Type B pancreatic cell (in vitro differentiated cells): ENCODE measurements at regions not wholly inside any gene's neighbourhood (a gene's known extent, or its start where the extent isn't known, plus 50 kb on each side); places are given as distances from the start of the nearest gene placed in this dataset.

ENCODE experiments used
- DNase-seq: peaks from one replicate; pipeline ENCODE4 v3.0.0; 2021; ENCODE audit warnings: mixed read lengths; ENCODE audit not compliant: unreplicated experiment; ENCODE audit errors: extremely low spot score
- H3K27ac Mint-ChIP-seq: 2 replicates; pipeline ENCODE4 v1.8.0; 2021; ENCODE audit warnings: mild to moderate bottlenecking, mixed read lengths
- H3K27me3 Mint-ChIP-seq: 2 replicates; pipeline ENCODE4 v1.8.0; 2021; ENCODE audit warnings: mixed read lengths
- H3K36me3 Mint-ChIP-seq: 2 replicates; pipeline ENCODE4 v1.8.0; 2021; ENCODE audit warnings: mixed read lengths
- H3K4me1 Mint-ChIP-seq: one replicate; pipeline ENCODE4 v1.8.0; 2021; ENCODE audit warnings: mixed read lengths; ENCODE audit not compliant: unreplicated experiment
- H3K4me3 Mint-ChIP-seq: 2 replicates; pipeline ENCODE4 v1.8.0; 2021; ENCODE audit warnings: mild to moderate bottlenecking, mixed read lengths
- H3K9me3 Mint-ChIP-seq: 2 replicates; pipeline ENCODE4 v1.8.0; 2021; ENCODE audit warnings: mixed read lengths
- TF ChIP-seq, protein P1 (sequence below): fragments of 200-600 bp; sonication (generic); conservative IDR thresholded peaks from 2 replicates; pipeline ENCODE4 v1.5.0; 2021; ENCODE audit warnings: antibody characterized with exemption, mild to moderate bottlenecking

DNA sequence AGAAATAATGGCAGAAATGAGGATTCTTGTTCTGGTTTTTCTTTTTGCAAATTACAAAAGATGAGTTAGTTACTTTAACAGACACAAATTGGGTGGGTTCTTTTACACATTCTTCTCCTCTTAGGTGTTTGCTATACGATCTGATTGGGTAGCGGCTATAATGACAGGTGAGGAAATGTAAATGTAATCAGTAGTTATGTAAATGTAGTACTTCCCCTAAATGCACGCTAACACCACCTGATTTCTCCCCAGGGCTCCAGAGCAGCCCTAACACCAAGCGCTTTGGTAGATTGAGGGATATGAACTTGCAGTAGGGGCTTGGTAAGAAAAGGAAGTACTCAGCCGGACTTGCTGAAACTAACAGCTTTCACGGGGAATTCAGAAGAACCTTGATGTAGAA lies 499.4 kb upstream of the NOX3 start:
- H3K36me3 Mint-ChIP-seq = no peaks in the 10 kb centered on the region
- H3K27me3 Mint-ChIP-seq = no peaks in the 10 kb centered on the region
- H3K9me3 Mint-ChIP-seq = no peaks in the 10 kb centered on the region
- no peak overlapping the region for H3K27ac Mint-ChIP-seq
- no peak overlapping the region for H3K4me3 Mint-ChIP-seq
- no peak for DNase-seq
- peaks cover 5% of the 10 kb centered on the region for H3K4me1 Mint-ChIP-seq
- TF ChIP-seq, protein P1, sequence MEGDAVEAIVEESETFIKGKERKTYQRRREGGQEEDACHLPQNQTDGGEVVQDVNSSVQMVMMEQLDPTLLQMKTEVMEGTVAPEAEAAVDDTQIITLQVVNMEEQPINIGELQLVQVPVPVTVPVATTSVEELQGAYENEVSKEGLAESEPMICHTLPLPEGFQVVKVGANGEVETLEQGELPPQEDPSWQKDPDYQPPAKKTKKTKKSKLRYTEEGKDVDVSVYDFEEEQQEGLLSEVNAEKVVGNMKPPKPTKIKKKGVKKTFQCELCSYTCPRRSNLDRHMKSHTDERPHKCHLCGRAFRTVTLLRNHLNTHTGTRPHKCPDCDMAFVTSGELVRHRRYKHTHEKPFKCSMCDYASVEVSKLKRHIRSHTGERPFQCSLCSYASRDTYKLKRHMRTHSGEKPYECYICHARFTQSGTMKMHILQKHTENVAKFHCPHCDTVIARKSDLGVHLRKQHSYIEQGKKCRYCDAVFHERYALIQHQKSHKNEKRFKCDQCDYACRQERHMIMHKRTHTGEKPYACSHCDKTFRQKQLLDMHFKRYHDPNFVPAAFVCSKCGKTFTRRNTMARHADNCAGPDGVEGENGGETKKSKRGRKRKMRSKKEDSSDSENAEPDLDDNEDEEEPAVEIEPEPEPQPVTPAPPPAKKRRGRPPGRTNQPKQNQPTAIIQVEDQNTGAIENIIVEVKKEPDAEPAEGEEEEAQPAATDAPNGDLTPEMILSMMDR = no peak

DNA sequence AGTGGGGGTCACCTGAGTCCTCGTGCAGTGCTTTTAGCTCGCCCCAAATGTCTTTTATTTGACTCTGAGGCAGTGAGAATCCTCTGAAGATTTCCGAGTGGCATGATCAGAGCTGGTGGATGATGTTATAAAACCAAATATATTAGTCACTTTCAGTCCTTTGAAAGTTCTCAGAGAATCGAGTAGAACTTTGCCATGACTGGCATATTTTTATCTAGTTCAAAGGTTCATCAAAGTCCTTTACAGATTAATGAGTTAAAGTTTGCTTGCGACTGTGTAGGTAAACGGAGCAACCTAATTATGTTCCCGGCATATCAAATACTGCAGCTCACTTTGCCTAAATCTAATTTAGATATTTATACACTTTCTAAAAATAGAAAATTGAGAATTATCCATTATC lies 498.5 kb upstream of the NOX3 start:
- no peaks in the 10 kb centered on the region for H3K9me3 Mint-ChIP-seq
- no peak overlapping the region for H3K4me3 Mint-ChIP-seq
- no peaks in the 10 kb centered on the region for H3K4me1 Mint-ChIP-seq
- no peak for DNase-seq
- no peaks in the 10 kb centered on the region for H3K27me3 Mint-ChIP-seq
- no peaks in the 10 kb centered on the region for H3K36me3 Mint-ChIP-seq
- TF ChIP-seq, protein P1 = no peak
- H3K27ac Mint-ChIP-seq = no peak overlapping the region

DNA sequence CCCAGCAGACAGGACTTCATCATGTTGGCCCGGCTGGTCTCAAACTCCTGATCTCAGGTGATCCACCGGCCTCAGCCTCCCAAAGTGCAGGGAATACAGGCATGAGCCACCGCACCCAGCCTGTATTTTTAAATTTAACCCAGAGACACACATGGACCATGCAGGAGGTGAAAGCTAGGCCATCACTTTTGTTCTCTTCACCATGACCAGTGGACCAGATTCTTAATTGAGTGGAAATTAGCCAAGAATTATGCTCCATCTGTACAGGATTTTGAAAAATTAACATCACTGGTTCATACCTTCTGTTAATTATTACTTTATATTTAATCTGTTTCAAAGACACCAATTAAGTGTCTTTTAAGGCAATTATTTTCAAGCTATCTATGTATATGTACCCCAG lies 493.6 kb upstream of the NOX3 start:
- Mint-ChIP-seq H3K4me1 (no peaks in the 10 kb centered on the region), H3K9me3 (no peaks in the 10 kb centered on the region), H3K27ac (no peak overlapping the region), H3K36me3 (no peaks in the 10 kb centered on the region), H3K27me3 (no peaks in the 10 kb centered on the region), H3K4me3 (no peak overlapping the region)
- TF ChIP-seq, protein P1 = no peak
- DNase-seq = no peak

DNA sequence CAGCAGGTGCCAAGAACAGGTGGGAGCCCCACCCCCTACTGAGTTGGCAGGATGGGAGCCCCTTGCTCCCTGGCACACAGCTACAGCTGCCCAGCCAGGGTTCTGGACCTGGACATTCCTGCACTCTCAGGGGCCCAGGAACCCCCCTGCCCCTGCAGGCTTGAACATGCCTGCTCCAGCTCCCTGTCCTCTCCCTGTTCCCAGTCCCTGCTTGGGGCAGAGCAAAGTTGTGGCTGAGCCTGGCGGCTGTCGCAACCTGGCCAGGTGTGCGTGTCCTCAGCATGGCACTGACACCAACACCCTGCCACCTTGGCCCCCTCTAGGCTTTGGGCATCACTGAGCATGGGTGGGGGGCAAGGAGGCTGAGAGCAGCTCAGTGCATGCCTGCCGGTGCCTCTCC lies 491.2 kb upstream of the NOX3 start:
- Mint-ChIP-seq H3K4me1 (no peaks in the 10 kb centered on the region), H3K27me3 (no peaks in the 10 kb centered on the region), H3K36me3 (no peaks in the 10 kb centered on the region), H3K4me3 (no peak overlapping the region), H3K27ac (no peak overlapping the region), H3K9me3 (no peaks in the 10 kb centered on the region)
- DNase-seq = no peak
- TF ChIP-seq, protein P1 = no peak

DNA sequence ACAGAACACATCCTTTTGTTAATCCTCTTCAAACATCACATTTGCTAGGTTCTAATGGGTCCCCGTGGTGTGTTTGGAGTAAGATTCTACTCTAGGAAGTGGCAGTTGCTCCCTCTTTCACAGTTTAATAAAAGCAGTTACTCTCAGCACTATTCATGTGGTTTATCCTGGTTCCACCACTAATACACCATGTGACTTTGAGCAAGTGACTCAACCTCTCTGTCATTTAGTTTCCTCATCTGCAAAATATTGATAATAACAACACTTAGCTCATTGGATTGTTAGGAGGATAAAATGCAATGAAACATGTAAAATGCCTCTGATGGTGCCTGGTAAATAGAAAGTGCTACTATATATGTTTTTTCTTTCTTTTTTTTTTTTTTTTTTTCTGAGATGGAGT lies 488.0 kb upstream of the NOX3 start:
- peaks cover 7% of the 10 kb centered on the region for H3K4me1 Mint-ChIP-seq
- TF ChIP-seq, protein P1 = no peak
- H3K4me3 Mint-ChIP-seq = no peak overlapping the region
- peaks cover 7% of the 10 kb centered on the region for H3K9me3 Mint-ChIP-seq
- H3K27me3 Mint-ChIP-seq = no peaks in the 10 kb centered on the region
- no peak for DNase-seq
- no peaks in the 10 kb centered on the region for H3K36me3 Mint-ChIP-seq
- H3K27ac Mint-ChIP-seq = no peak overlapping the region

DNA sequence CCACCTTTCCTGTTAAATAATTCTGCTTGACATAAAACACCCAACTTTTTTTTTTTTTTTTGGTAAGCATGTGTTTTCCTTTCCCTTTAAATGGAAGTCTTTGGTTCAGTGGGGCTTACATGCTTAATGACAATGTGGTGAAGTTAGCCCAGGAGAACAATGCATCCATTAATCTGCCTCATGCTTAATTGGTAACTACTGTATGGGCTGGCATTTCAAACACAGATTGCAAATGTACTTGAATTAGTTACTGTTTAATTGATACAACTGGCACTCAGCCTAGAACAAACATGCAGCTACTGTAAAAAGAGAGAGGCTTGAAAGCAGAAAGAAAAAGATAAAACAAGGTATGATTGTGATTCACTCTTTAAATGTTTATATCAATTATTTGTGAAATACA lies 483.6 kb upstream of the NOX3 start:
- H3K4me1 Mint-ChIP-seq = peaks cover 26% of the 10 kb centered on the region
- no peaks in the 10 kb centered on the region for H3K27me3 Mint-ChIP-seq
- TF ChIP-seq, protein P1 = no peak
- no peak overlapping the region for H3K27ac Mint-ChIP-seq
- peaks cover 12% of the 10 kb centered on the region for H3K9me3 Mint-ChIP-seq
- H3K4me3 Mint-ChIP-seq = no peak overlapping the region
- DNase-seq = no peak
- no peaks in the 10 kb centered on the region for H3K36me3 Mint-ChIP-seq
